NCI-H1436 (cell line): ENCODE measurements at regions not wholly inside any gene's neighbourhood (a gene's known extent, or its start where the extent isn't known, plus 50 kb on each side); places are given as distances from the start of the nearest gene placed in this dataset.
"Not testable (repeated sequence)": the region's sequence is repeated elsewhere in the genome, so short reads cannot be mapped to it uniquely, and the experiment has no call there.

ENCODE experiments used
- DNase-seq: peaks from one replicate; lab custom pipeline; 2025; lab: John Stamatoyannopoulos, UW

- DNase-seq: no peak
Observed at GRCh38 chr2:184993746-184994145, 395.4 kb downstream of the ZNF804A start.

- no peak for DNase-seq
Observed at GRCh38 chr2:185006481-185006880, 408.2 kb downstream of the ZNF804A start.

- no peak for DNase-seq
Observed at GRCh38 chr2:185012643-185013042, 414.3 kb downstream of the ZNF804A start.

- no peak for DNase-seq
Observed at GRCh38 chr2:185014076-185014475, 415.7 kb downstream of the ZNF804A start.

- not testable (repeated sequence) for DNase-seq
Observed at GRCh38 chr2:185025891-185026290, 427.6 kb downstream of the ZNF804A start.

- DNase-seq: no peak
Observed at GRCh38 chr2:185035906-185036305, 437.6 kb downstream of the ZNF804A start.

- no peak for DNase-seq
Observed at GRCh38 chr2:185044323-185044874, 446.1 kb downstream of the ZNF804A start.

GRCh38 chr2:185050804-185051203 lies 452.5 kb downstream of the ZNF804A start:
- no peak for DNase-seq

GRCh38 chr2:185063761-185064160 lies 465.4 kb downstream of the ZNF804A start:
- no peak for DNase-seq

GRCh38 chr2:185066128-185066527 lies 467.8 kb downstream of the ZNF804A start:
- no peak for DNase-seq

- no peak for DNase-seq
Observed at GRCh38 chr2:185069107-185069506, 470.8 kb downstream of the ZNF804A start.

- no peak for DNase-seq
Observed at GRCh38 chr2:185074156-185074555, 475.8 kb downstream of the ZNF804A start.

GRCh38 chr2:185082749-185083148 lies 484.4 kb downstream of the ZNF804A start:
- DNase-seq: no peak

- DNase-seq: no peak
Observed at GRCh38 chr2:185108588-185108987, 510.3 kb downstream of the ZNF804A start.

GRCh38 chr2:185127412-185127811 lies 529.1 kb downstream of the ZNF804A start:
- no peak for DNase-seq

- DNase-seq: no peak
Observed at GRCh38 chr2:185128346-185128745, 530.0 kb downstream of the ZNF804A start.

GRCh38 chr2:185128996-185129395 lies 530.7 kb downstream of the ZNF804A start:
- DNase-seq: no peak

- no peak for DNase-seq
Observed at GRCh38 chr2:185130685-185131084, 532.4 kb downstream of the ZNF804A start.

GRCh38 chr2:185132501-185133041 lies 534.2 kb downstream of the ZNF804A start:
- DNase-seq: no peak

- peak; percentile 13 for DNase-seq
Observed at GRCh38 chr2:185137700-185138099, 539.4 kb downstream of the ZNF804A start.

- no peak for DNase-seq
Observed at GRCh38 chr2:185142677-185143076, 544.3 kb downstream of the ZNF804A start.

- no peak for DNase-seq
Observed at GRCh38 chr2:185144159-185144919, 546.0 kb downstream of the ZNF804A start.

- DNase-seq: no peak
Observed at GRCh38 chr2:185145316-185146121, 547.2 kb downstream of the ZNF804A start.
